Tibial artery (tissue), 4 donors: ENCODE measurements at regions not wholly inside any gene's neighbourhood (a gene's known extent, or its start where the extent isn't known, plus 50 kb on each side); places are given as distances from the start of the nearest gene placed in this dataset.

Source experiments
- DNase-seq, 2 donors: peaks; one replicate each; pipeline ENCODE4 v3.0.0-alpha.2; 2019
- H3K27ac ChIP-seq, 2 donors: fragments of 200-600 bp; sonication (generic) in 1 of 2; 1 replicate in 1 of 2; 2 replicates in 1 of 2; pipeline ENCODE4 v1.5.1; 2018 to 2019; ENCODE audit warnings: mild to moderate bottlenecking in 1 of 2
- H3K27me3 ChIP-seq, 2 donors: fragments of 200-600 bp; sonication (generic) in 1 of 2; one replicate each; pipeline versions ENCODE4 v1.5.1 to v1.6.0; 2016 to 2019
- H3K36me3 ChIP-seq, 3 donors: fragments of 200-600 bp; sonication (generic) in 2 of 3; one replicate each; pipeline ENCODE4 v1.5.1; 2016 to 2019; ENCODE audit warnings: mild to moderate bottlenecking in 2 of 3
- H3K4me1 ChIP-seq, 4 donors: fragments of 200-600 bp; sonication (generic) in 2 of 4; 1 replicate in 3 of 4; 2 replicates in 1 of 4; pipeline ENCODE4 v1.5.1; 2016 to 2019
- H3K4me3 ChIP-seq, 2 donors: fragments of 200-600 bp; sonication (generic) in 1 of 2; 1 replicate in 1 of 2; 2 replicates in 1 of 2; pipeline ENCODE4 v1.5.1; 2018 to 2019; ENCODE audit warnings: mild to moderate bottlenecking in 2 of 2
- H3K9me3 ChIP-seq, 3 donors: fragments of 200-600 bp; sonication (generic) in 1 of 3; one replicate each; pipeline ENCODE4 v1.5.1; 2016 to 2019
- CTCF ChIP-seq, 2 experiments: fragments of 200-600 bp in 1 of 2; fragments of 450-650 bp in 1 of 2; IDR thresholded peaks; one replicate each; pipeline ENCODE4 v1.5.1; 2017 to 2019; ENCODE audit warnings: antibody characterized with exemption in 2 of 2, mild to moderate bottlenecking in 1 of 2, moderate library complexity in 1 of 2
- intact Hi-C: fragments of 100-400 bp; cut with DNase I; formaldehyde crosslinking; loops from one replicate; pipeline ENCODE4 v1.15.0; 2023; ENCODE audit warnings: low total_unique reads

DNA sequence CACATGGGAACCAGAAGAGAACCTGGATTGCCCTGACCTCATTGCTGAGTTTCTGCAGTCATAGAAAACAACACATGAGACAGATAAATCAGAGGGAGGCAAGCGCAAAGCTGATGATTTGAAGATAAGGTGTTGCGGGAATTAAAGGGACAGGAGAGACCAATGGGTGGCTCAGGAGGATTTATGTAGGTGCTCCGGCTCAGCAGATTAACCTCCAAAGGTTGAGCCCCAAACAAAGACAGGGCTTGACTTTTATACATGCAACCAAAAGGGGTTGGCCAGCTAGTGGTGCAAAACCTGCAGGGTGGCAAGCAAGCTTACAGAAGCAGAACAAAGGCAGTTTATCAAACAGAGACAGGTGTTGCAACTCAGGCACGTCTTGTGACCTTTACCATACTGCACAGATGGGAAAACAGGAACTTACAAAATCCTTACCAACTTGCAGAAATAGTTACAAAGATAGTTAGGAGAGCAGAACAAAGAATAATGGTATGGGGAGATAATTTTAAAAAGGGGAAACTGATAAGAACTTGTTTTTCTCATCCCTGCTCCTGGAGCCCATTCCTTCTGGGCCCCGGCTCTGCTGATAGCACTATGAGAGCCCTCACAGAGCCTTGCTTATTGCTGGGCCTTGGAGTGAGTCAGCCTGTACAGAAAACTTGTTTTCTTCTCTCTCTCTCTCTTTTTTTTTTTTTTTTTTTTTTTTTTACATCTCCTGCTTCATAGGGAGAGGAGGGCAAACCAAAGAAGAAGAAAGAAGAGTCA is 93.6 kb downstream of the SNRPE start:
- no peak for DNase-seq
- H3K4me3 ChIP-seq, result no peak overlapping the region
- H3K9me3 ChIP-seq, result peaks cover 0 to 10% (median 6%) of the 10 kb centered on the region in 3 donors
- no peak for TF ChIP-seq CTCF (IDR thresholded peaks at IDR 0.05)
- intact Hi-C loops, result no loop called here
- H3K36me3 ChIP-seq, result no peaks in the 10 kb centered on the region
- no peaks in the 10 kb centered on the region for H3K27me3 ChIP-seq
- no peaks in the 10 kb centered on the region for H3K4me1 ChIP-seq
- H3K27ac ChIP-seq, result no peak overlapping the region

DNA sequence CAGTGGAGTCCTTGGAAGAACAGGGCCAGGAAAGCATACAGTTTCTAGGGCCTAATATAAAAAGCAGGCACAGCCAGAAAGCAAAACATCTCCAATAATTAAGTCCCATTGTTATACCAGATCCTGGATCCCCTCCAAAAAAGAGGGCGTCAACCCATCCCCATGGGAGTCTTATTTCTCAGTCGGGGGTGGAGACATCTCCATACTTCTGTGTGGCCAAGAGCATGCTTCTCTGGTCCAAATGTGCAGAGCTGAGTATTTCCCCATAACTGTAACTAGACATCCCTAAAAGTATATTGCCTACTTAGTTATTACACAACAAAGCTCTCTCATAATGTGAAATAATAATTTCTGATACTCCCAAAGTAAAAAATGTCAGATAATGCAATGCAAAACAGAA is 104.2 kb upstream of the SOX13 start:
- no peak for TF ChIP-seq CTCF (IDR thresholded peaks at IDR 0.05)
- Histone ChIP-seq H3K27ac (no peak overlapping the region), H3K4me3 (no peak overlapping the region), H3K27me3 (no peaks in the 10 kb centered on the region), H3K9me3 (no peaks in the 10 kb centered on the region), H3K4me1 (no peaks in the 10 kb centered on the region), H3K36me3 (no peaks in the 10 kb centered on the region)
- no peak for DNase-seq
- intact Hi-C loops, result no loop called here

GRCh38 chr1:203969846-203970245 is 103.1 kb upstream of the SOX13 start:
- Histone ChIP-seq H3K4me3 (no peak overlapping the region), H3K36me3 (no peaks in the 10 kb centered on the region), H3K4me1 (no peaks in the 10 kb centered on the region), H3K27ac (no peak overlapping the region), H3K9me3 (no peaks in the 10 kb centered on the region), H3K27me3 (no peaks in the 10 kb centered on the region)
- DNase-seq, result no peak
- intact Hi-C loops, result no loop called here
- no peak for TF ChIP-seq CTCF (IDR thresholded peaks at IDR 0.05)

DNA sequence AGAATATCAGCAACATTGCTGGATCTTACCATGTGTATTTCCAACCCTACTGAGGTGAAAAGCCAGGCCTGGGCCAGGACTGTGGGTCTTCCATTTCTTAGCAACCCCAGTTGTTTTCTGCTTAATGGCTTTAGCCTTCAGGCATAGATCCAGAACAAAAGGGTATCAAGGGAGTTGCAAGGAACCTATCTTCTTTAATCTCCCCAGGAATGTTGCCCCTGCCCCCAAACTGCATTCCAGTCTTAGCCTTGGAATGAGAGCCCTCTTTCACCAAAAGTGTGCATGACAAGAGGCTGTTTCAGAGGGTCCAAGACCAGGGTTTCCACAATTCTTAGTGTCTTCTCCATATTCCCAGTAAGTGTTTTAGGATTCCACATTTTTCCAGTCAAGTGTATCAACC is 87.9 kb upstream of the SOX13 start:
- Histone ChIP-seq H3K4me1 (peaks cover 0 to 25% (median 11%) of the 10 kb centered on the region in 4 donors), H3K27me3 (no peaks in the 10 kb centered on the region), H3K9me3 (no peaks in the 10 kb centered on the region), H3K4me3 (no peak overlapping the region), H3K36me3 (no peaks in the 10 kb centered on the region), H3K27ac (no peak overlapping the region)
- intact Hi-C loops, result no loop called here
- TF ChIP-seq CTCF (IDR thresholded peaks at IDR 0.05), result no peak
- DNase-seq, result no peak

DNA sequence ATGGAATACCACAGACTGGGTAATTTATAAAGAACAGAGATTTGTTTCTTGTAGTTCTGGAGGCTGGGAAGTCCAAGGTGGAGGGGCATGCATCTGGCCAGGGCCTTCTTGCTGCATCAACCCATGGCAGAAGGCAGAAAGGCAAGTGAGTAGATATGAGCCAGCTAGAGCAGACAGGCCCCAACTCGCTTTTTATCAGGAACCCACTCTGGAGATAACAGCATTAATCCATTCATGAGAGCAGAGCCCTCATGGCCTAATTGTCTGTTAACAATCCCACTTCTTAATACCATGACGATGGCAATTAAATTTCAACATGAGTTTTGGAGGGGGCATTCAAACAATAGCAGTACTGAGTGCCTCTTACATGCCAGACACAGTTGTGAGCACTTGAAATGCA is 87.2 kb upstream of the SOX13 start:
- Histone ChIP-seq H3K27me3 (no peaks in the 10 kb centered on the region), H3K27ac (peak overlapping the region; percentile 29 to 60), H3K4me3 (no peak overlapping the region), H3K36me3 (no peaks in the 10 kb centered on the region), H3K9me3 (no peaks in the 10 kb centered on the region), H3K4me1 (peaks cover 0 to 25% (median 11%) of the 10 kb centered on the region in 4 donors)
- no peak for DNase-seq
- intact Hi-C loops, result no loop called here
- TF ChIP-seq CTCF (IDR thresholded peaks at IDR 0.05), result no peak
